NOMO-1 treated with DMSO at 0.1 percent for 48 hours (cell line): ENCODE measurements at regions not wholly inside any gene's neighbourhood (a gene's known extent, or its start where the extent isn't known, plus 50 kb on each side); places are given as distances from the start of the nearest gene placed in this dataset.
"Not testable (repeated sequence)": the region's sequence is repeated elsewhere in the genome, so short reads cannot be mapped to it uniquely, and the experiment has no call there.

Experiments used
- DNase-seq: peaks from one replicate; lab custom pipeline; 2025; ENCODE audit not compliant: unreplicated experiment; lab: John Stamatoyannopoulos, UW

- no peak for DNase-seq
These were observed 552.5 kb upstream of the SALL3 start for GRCh38 chr18:78427081-78427480.

- no peak for DNase-seq
These were observed 550.2 kb upstream of the SALL3 start for GRCh38 chr18:78429127-78430108.

- DNase-seq, result no peak
These were observed 549.4 kb upstream of the SALL3 start for GRCh38 chr18:78430131-78430758.

- no peak for DNase-seq
These were observed 548.0 kb upstream of the SALL3 start for GRCh38 chr18:78431606-78432005.

- no peak for DNase-seq
These were observed 546.1 kb upstream of the SALL3 start for GRCh38 chr18:78433562-78433961.

GRCh38 chr18:78436110-78436509, 543.5 kb upstream of the SALL3 start:
- DNase-seq, result no peak

GRCh38 chr18:78438235-78438634, 541.4 kb upstream of the SALL3 start:
- not testable (repeated sequence) for DNase-seq

GRCh38 chr18:78445880-78446279, 533.7 kb upstream of the SALL3 start:
- no peak for DNase-seq

- DNase-seq, result no peak
These were observed 532.4 kb upstream of the SALL3 start for GRCh38 chr18:78447211-78447610.

GRCh38 chr18:78448106-78448505, 531.5 kb upstream of the SALL3 start:
- no peak for DNase-seq

- DNase-seq, result no peak
These were observed 531.0 kb upstream of the SALL3 start for GRCh38 chr18:78448591-78448990.

- DNase-seq, result no peak
These were observed 525.4 kb upstream of the SALL3 start for GRCh38 chr18:78454221-78454620.

- DNase-seq, result no peak
These were observed 524.2 kb upstream of the SALL3 start for GRCh38 chr18:78455386-78455785.

GRCh38 chr18:78457011-78457410, 522.6 kb upstream of the SALL3 start:
- DNase-seq, result no peak

GRCh38 chr18:78457731-78458130, 521.9 kb upstream of the SALL3 start:
- no peak for DNase-seq

- DNase-seq, result no peak
These were observed 521.3 kb upstream of the SALL3 start for GRCh38 chr18:78458356-78458755.

GRCh38 chr18:78459668-78460067, 520.0 kb upstream of the SALL3 start:
- no peak for DNase-seq

- DNase-seq, result no peak
These were observed 519.1 kb upstream of the SALL3 start for GRCh38 chr18:78460558-78460957.

GRCh38 chr18:78473563-78473962, 506.1 kb upstream of the SALL3 start:
- no peak for DNase-seq

GRCh38 chr18:78477840-78478239, 501.8 kb upstream of the SALL3 start:
- DNase-seq, result no peak

GRCh38 chr18:78479443-78479842, 500.2 kb upstream of the SALL3 start:
- no peak for DNase-seq
